Activated naive CD8-positive, alpha-beta T cell treated with anti-CD3 and anti-CD28 coated beads, Interleukin-2, amount 50 U/mL, for 24 hours (primary cell): ENCODE measurements at regions not wholly inside any gene's neighbourhood (a gene's known extent, or its start where the extent isn't known, plus 50 kb on each side); places are given as distances from the start of the nearest gene placed in this dataset.

Source experiments
- ATAC-seq: fragments of 150-1000 bp; cut with Tn5 transposase; one replicate; pipeline ENCODE4 v1.10.0; 2021
- DNase-seq: peaks from one replicate; pipeline ENCODE4 v3.0.0; 2021
- H3K27ac Mint-ChIP-seq: one replicate; pipeline ENCODE4 v1.8.0; 2021; ENCODE audit warnings: mild to moderate bottlenecking, mixed read lengths
- H3K27me3 Mint-ChIP-seq: one replicate; pipeline ENCODE4 v1.8.0; 2021; ENCODE audit warnings: mixed read lengths
- H3K36me3 Mint-ChIP-seq: one replicate; pipeline ENCODE4 v1.8.0; 2021; ENCODE audit warnings: low read depth, mixed read lengths
- H3K4me1 Mint-ChIP-seq: one replicate; pipeline ENCODE4 v1.8.0; 2021; ENCODE audit warnings: mixed read lengths
- H3K4me3 Mint-ChIP-seq: one replicate; pipeline ENCODE4 v1.8.0; 2021; ENCODE audit warnings: mild to moderate bottlenecking, moderate library complexity, mixed read lengths
- H3K9me3 Mint-ChIP-seq: one replicate; pipeline ENCODE4 v1.8.0; 2021; ENCODE audit warnings: mixed read lengths

DNA sequence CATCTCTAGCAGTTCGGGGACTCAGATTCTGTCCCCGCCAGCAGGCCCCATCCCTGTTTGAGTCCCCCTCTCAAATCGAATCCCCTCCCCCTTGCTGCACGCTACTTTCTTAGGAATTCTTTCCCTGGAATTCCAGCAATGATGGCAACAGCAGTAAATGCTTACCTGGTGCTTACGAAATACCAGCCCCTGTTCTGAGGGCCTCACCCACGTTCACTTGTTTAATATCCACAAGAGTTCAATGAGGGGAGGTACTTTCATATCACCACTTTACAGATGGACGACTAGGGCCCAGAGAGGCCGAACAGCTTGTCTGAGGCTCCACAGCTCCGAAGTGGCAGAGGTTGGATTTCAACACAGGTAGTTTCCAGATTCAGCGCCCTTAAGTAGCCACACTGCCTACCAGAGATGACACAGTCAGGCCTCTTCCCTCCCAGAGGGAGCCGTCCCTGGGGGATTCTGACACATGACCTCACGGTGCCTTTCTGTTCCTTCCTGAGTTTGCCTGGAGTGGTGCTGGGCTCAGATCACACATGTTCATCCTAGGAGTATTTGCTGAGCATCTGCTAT lies 120.7 kb upstream of the GSE1 start:
- Mint-ChIP-seq H3K4me3 (no peak overlapping the region), H3K4me1 (peaks cover 16% of the 10 kb centered on the region), H3K27me3 (peaks cover 2% of the 10 kb centered on the region), H3K27ac (no peak overlapping the region), H3K36me3 (no peaks in the 10 kb centered on the region), H3K9me3 (no peaks in the 10 kb centered on the region)
- DNase-seq, result no peak
- no peak for ATAC-seq

DNA sequence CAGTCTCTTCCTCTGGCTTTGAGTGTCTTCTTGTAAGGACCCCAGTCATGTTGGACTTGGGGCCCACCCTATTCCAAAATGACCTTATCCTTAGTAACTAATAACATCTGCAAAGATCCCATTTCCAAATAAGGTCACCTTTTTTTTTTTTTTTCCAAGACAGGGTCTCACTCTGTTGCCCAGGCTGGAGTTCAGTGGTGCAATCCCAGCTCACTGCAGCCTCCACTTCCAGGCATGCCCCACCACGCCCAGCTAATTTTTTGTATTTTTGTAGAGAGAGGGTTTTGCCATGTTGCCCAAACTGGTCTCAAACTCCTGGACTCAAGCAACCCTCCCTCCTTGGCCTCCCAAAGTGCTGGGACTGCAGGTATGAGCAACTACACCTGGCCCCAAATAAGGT lies 118.8 kb upstream of the GSE1 start:
- no peaks in the 10 kb centered on the region for H3K9me3 Mint-ChIP-seq
- H3K27ac Mint-ChIP-seq, result no peak overlapping the region
- DNase-seq (no peak), ATAC-seq (no peak)
- peaks cover 2% of the 10 kb centered on the region for H3K27me3 Mint-ChIP-seq
- peaks cover 18% of the 10 kb centered on the region for H3K4me1 Mint-ChIP-seq
- no peaks in the 10 kb centered on the region for H3K36me3 Mint-ChIP-seq
- H3K4me3 Mint-ChIP-seq, result no peak overlapping the region

DNA sequence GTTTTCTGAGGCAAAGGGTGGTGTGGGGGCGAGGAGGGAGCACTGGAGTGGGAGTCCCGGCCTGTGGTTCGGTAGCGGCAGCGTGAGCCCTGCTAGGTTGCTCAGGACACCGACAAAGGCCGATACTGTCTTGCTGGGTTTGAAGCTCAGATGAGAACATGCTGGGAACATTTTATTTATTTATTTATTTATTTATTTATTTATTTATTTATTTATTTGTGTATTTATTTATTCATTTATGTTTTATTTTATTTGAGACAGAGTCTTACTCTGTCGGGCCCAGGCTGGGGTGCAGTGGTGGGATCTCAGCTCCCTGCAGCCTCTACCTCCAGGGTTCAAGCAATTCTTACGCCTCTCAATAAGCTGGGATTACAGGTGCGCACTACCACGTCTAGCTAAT lies 117.9 kb upstream of the GSE1 start:
- no peak for ATAC-seq
- no peak overlapping the region for H3K4me3 Mint-ChIP-seq
- peaks cover 2% of the 10 kb centered on the region for H3K27me3 Mint-ChIP-seq
- no peaks in the 10 kb centered on the region for H3K9me3 Mint-ChIP-seq
- DNase-seq, result no peak
- no peaks in the 10 kb centered on the region for H3K36me3 Mint-ChIP-seq
- H3K27ac Mint-ChIP-seq, result no peak overlapping the region
- H3K4me1 Mint-ChIP-seq, result peaks cover 18% of the 10 kb centered on the region

GRCh38 chr16:85495823-85496538 lies 117.1 kb upstream of the GSE1 start:
- ATAC-seq (no peak), DNase-seq (no peak)
- Mint-ChIP-seq H3K27ac (no peak overlapping the region), H3K9me3 (no peaks in the 10 kb centered on the region), H3K4me3 (no peak overlapping the region), H3K36me3 (no peaks in the 10 kb centered on the region), H3K27me3 (peaks cover 2% of the 10 kb centered on the region), H3K4me1 (peaks cover 18% of the 10 kb centered on the region)

GRCh38 chr16:85497622-85498314 lies 115.4 kb upstream of the GSE1 start:
- Mint-ChIP-seq H3K36me3 (no peaks in the 10 kb centered on the region), H3K27ac (no peak overlapping the region), H3K4me1 (peaks cover 2% of the 10 kb centered on the region), H3K9me3 (no peaks in the 10 kb centered on the region), H3K27me3 (no peaks in the 10 kb centered on the region), H3K4me3 (no peak overlapping the region)
- ATAC-seq, result no peak
- DNase-seq, result no peak

DNA sequence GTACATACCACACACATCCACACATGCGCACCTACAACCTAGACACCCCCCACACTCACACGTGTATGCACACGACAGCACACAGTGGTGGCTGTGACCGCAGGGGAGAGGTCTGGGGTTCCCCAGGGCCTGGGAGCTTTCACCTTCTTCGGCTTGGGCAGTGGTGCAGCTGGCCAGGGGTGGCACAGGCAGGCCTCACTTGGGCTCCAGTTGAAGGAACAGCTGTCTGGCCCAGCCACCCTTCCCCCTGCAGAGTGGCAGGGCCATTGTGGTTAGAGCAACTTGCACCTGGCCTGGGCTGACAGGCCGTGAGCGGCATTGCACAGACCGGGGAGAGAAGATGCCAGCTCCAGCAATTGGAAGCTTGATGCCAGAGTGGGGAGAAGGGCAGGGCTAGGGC lies 114.5 kb upstream of the GSE1 start:
- Mint-ChIP-seq H3K9me3 (no peaks in the 10 kb centered on the region), H3K27me3 (no peaks in the 10 kb centered on the region), H3K4me1 (peaks cover 2% of the 10 kb centered on the region), H3K4me3 (no peak overlapping the region), H3K27ac (no peak overlapping the region), H3K36me3 (no peaks in the 10 kb centered on the region)
- no peak for DNase-seq
- peak; percentile 52 for ATAC-seq

- DNase-seq (no peak), ATAC-seq (no peak)
- H3K27me3 Mint-ChIP-seq, result no peaks in the 10 kb centered on the region
- H3K9me3 Mint-ChIP-seq, result no peaks in the 10 kb centered on the region
- H3K4me1 Mint-ChIP-seq, result peaks cover 2% of the 10 kb centered on the region
- H3K36me3 Mint-ChIP-seq, result no peaks in the 10 kb centered on the region
- H3K27ac Mint-ChIP-seq, result no peak overlapping the region
- no peak overlapping the region for H3K4me3 Mint-ChIP-seq
These were observed 112.9 kb upstream of the GSE1 start for GRCh38 chr16:85500220-85500619.

GRCh38 chr16:85501900-85502299 lies 111.2 kb upstream of the GSE1 start:
- DNase-seq (no peak), ATAC-seq (no peak)
- H3K4me1 Mint-ChIP-seq, result peaks cover 2% of the 10 kb centered on the region
- H3K4me3 Mint-ChIP-seq, result no peak overlapping the region
- H3K9me3 Mint-ChIP-seq, result no peaks in the 10 kb centered on the region
- H3K27me3 Mint-ChIP-seq, result no peaks in the 10 kb centered on the region
- no peaks in the 10 kb centered on the region for H3K36me3 Mint-ChIP-seq
- H3K27ac Mint-ChIP-seq, result no peak overlapping the region

- Mint-ChIP-seq H3K27me3 (no peaks in the 10 kb centered on the region), H3K4me3 (no peak overlapping the region), H3K4me1 (peaks cover 2% of the 10 kb centered on the region), H3K9me3 (no peaks in the 10 kb centered on the region), H3K27ac (no peak overlapping the region), H3K36me3 (no peaks in the 10 kb centered on the region)
- ATAC-seq (no peak), DNase-seq (no peak)
These were observed 110.8 kb upstream of the GSE1 start for GRCh38 chr16:85502357-85502756.

- Mint-ChIP-seq H3K9me3 (no peaks in the 10 kb centered on the region), H3K36me3 (no peaks in the 10 kb centered on the region), H3K27ac (no peak overlapping the region), H3K27me3 (no peaks in the 10 kb centered on the region), H3K4me1 (peaks cover 1% of the 10 kb centered on the region), H3K4me3 (no peak overlapping the region)
- no peak for ATAC-seq
- DNase-seq, result no peak
These were observed 109.4 kb upstream of the GSE1 start for GRCh38 chr16:85503679-85504231.

DNA sequence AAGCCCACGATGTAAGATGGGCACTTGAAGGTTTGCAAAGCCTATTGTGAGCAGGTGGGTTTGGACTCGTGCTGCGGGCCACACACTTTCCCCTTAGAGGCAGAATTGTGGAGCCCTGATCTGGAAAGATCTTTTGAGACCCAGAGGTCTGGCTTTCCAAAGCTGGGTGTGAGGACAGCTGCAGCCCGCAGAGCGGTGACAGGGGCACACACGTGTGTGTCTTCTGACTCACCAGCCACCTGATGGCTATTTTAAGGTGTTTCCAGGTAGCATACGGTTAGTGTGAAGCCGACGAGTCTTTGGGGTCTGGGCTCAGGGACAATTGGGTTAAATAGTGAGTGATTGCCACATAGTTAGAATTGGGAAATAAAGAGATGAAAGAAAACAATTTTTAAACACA lies 108.9 kb upstream of the GSE1 start:
- ATAC-seq (no peak), DNase-seq (no peak)
- Mint-ChIP-seq H3K27ac (no peak overlapping the region), H3K4me3 (no peak overlapping the region), H3K9me3 (no peaks in the 10 kb centered on the region), H3K27me3 (no peaks in the 10 kb centered on the region), H3K4me1 (no peaks in the 10 kb centered on the region), H3K36me3 (no peaks in the 10 kb centered on the region)

- Mint-ChIP-seq H3K4me3 (no peak overlapping the region), H3K9me3 (no peaks in the 10 kb centered on the region), H3K27ac (no peak overlapping the region), H3K36me3 (no peaks in the 10 kb centered on the region), H3K4me1 (no peaks in the 10 kb centered on the region), H3K27me3 (no peaks in the 10 kb centered on the region)
- ATAC-seq, result no peak
- no peak for DNase-seq
These were observed 107.1 kb upstream of the GSE1 start for GRCh38 chr16:85505794-85506634.

DNA sequence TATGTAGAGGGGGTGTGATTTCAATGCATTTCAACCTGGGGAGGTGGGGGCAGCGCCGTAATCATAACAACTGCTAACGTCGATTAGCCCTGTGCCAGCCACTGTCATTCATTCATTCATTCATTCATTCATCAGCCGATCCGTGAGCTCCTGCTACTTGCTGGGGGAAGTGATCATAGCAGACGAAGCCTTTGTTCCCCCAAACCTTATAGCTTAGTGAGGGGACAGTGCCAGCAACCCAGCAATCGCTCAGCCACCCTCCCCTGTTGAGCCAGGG lies 106.5 kb upstream of the GSE1 start:
- no peaks in the 10 kb centered on the region for H3K4me1 Mint-ChIP-seq
- no peak overlapping the region for H3K4me3 Mint-ChIP-seq

DNA sequence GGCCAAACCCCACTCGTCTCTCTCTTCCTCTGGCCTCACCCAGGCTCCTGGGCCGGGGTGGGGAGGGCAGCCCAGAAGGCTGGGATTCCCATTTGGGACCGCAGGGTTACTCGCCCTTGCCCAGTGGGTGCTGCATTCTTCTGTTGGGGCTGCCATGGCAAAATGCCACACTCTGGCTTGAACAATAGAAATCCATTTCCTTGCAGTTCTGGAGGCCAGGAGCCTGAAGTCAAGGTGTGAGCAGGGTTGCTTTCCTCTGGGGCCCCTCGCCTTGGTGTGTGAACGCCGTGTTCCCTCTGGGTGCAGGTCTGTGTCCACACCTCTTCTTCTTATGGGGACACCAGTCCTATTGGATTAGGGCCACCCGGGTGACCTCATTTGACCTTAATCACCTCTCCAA lies 105.8 kb upstream of the GSE1 start:
- Mint-ChIP-seq H3K27ac (no peak overlapping the region), H3K27me3 (no peaks in the 10 kb centered on the region), H3K4me1 (no peaks in the 10 kb centered on the region), H3K9me3 (no peaks in the 10 kb centered on the region), H3K36me3 (no peaks in the 10 kb centered on the region), H3K4me3 (no peak overlapping the region)
- ATAC-seq (no peak), DNase-seq (no peak)

More for the DNA sequence above, 106.5 kb upstream of the GSE1 start:
- H3K36me3 Mint-ChIP-seq, result no peaks in the 10 kb centered on the region
- ATAC-seq (no peak), DNase-seq (no peak)
- H3K27me3 Mint-ChIP-seq, result no peaks in the 10 kb centered on the region
- no peak overlapping the region for H3K27ac Mint-ChIP-seq
- no peaks in the 10 kb centered on the region for H3K9me3 Mint-ChIP-seq
